Neuronal stem cell (in vitro differentiated cells): ENCODE measurements at regions not wholly inside any gene's neighbourhood (a gene's known extent, or its start where the extent isn't known, plus 50 kb on each side); places are given as distances from the start of the nearest gene placed in this dataset.

ENCODE experiments used
- DNase-seq: peaks from one replicate; pipeline ENCODE4 v3.0.0-alpha.2; 2013; ENCODE audit warnings: low spot score
- H2AFZ ChIP-seq: one replicate; pipeline ENCODE4 v1.6.1; 2013; ENCODE audit warnings: mild to moderate bottlenecking, low read length, inconsistent platforms
- H2AK5ac ChIP-seq: 2 replicates; pipeline ENCODE4 v1.6.1; 2013; ENCODE audit warnings: low read depth, mild to moderate bottlenecking, inconsistent platforms, low read length, moderate library complexity, mixed read lengths
- H2BK120ac ChIP-seq: 2 replicates; pipeline ENCODE4 v1.6.1; 2013; ENCODE audit warnings: low read depth, mild to moderate bottlenecking, inconsistent platforms, low read length, moderate library complexity, mixed read lengths
- H2BK12ac ChIP-seq: one replicate; pipeline ENCODE4 v1.6.1; 2013; ENCODE audit warnings: low read length, inconsistent platforms
- H2BK15ac ChIP-seq: 2 replicates; pipeline ENCODE4 v1.6.1; 2013; ENCODE audit warnings: mild to moderate bottlenecking, low read length, inconsistent platforms, mixed read lengths
- H2BK5ac ChIP-seq: one replicate; pipeline ENCODE4 v1.6.1; 2013; ENCODE audit warnings: inconsistent platforms, mild to moderate bottlenecking, low read length, moderate library complexity
- H3K14ac ChIP-seq: one replicate; pipeline ENCODE4 v1.6.1; 2013; ENCODE audit warnings: low read length, inconsistent platforms
- H3K18ac ChIP-seq: 2 replicates; pipeline ENCODE4 v1.6.1; 2013; ENCODE audit warnings: low read length, inconsistent platforms
- H3K23ac ChIP-seq: 2 replicates; pipeline ENCODE4 v1.6.1; 2013; ENCODE audit warnings: low read depth, mild to moderate bottlenecking, mixed read lengths, low read length, inconsistent platforms; ENCODE audit not compliant: poor library complexity
- H3K27ac ChIP-seq: replicated peaks from 3 replicates; pipeline ENCODE4 v1.5.1; 2013; ENCODE audit warnings: low read length, inconsistent platforms
- H3K27me3 ChIP-seq, 3 experiments: 2 replicates each; pipeline ENCODE4 v1.6.1; 2013; ENCODE audit warnings: low read length in 3 of 3, mild to moderate bottlenecking in 2 of 3, inconsistent platforms in 1 of 3, low read depth in 1 of 3, mixed read lengths in 1 of 3, moderate library complexity in 1 of 3; ENCODE audit not compliant: control insufficient read depth in 3 of 3, insufficient read depth in 3 of 3
- H3K36me3 ChIP-seq, 2 donors: replicated peaks in 1 of 2; 2 replicates each; pipeline ENCODE4 v1.6.1; 2013; ENCODE audit warnings: low read length in 2 of 2; ENCODE audit not compliant: control insufficient read depth in 2 of 2, insufficient read depth in 2 of 2
- H3K4ac ChIP-seq: 2 replicates; pipeline ENCODE4 v1.6.1; 2013; ENCODE audit warnings: inconsistent platforms, mild to moderate bottlenecking, low read length, moderate library complexity
- H3K4me1 ChIP-seq, 2 donors: 1 replicate in 1 of 2; 2 replicates in 1 of 2; pipeline ENCODE4 v1.6.1; 2013; ENCODE audit warnings: low read length in 2 of 2, low read depth in 1 of 2; ENCODE audit not compliant: control insufficient read depth in 2 of 2, insufficient read depth in 1 of 2
- H3K4me2 ChIP-seq: one replicate; pipeline ENCODE4 v1.6.1; 2013; ENCODE audit warnings: mild to moderate bottlenecking, low read length, inconsistent platforms; ENCODE audit not compliant: insufficient read depth, poor library complexity, severe bottlenecking
- H3K4me3 ChIP-seq, 2 donors: 2 replicates each; pipeline ENCODE4 v1.5.1; 2013; ENCODE audit warnings: low read length in 2 of 2, mild to moderate bottlenecking in 2 of 2, inconsistent platforms in 1 of 2, moderate library complexity in 1 of 2
- H3K79me1 ChIP-seq: one replicate; pipeline ENCODE4 v1.6.1; 2013; ENCODE audit warnings: low read depth, mild to moderate bottlenecking, inconsistent platforms, low read length, moderate library complexity
- H3K9ac ChIP-seq: one replicate; pipeline ENCODE4 v1.6.1; 2013; ENCODE audit warnings: mild to moderate bottlenecking, low read depth, low read length, inconsistent platforms; ENCODE audit not compliant: poor library complexity
- H3K9me3 ChIP-seq, 2 donors: replicated peaks in 1 of 2; 2 replicates each; pipeline versions ENCODE3 to v1.6.1; 2013; ENCODE audit warnings: low read length in 2 of 2, mild to moderate bottlenecking in 2 of 2, inconsistent platforms in 1 of 2, low read depth in 1 of 2, mixed read lengths in 1 of 2, moderate library complexity in 1 of 2; ENCODE audit not compliant: control insufficient read depth in 2 of 2, insufficient read depth in 1 of 2
- H4K8ac ChIP-seq: one replicate; pipeline ENCODE4 v1.6.1; 2013; ENCODE audit warnings: low read depth, mild to moderate bottlenecking, inconsistent platforms, low read length, moderate library complexity
- H4K91ac ChIP-seq: one replicate; pipeline ENCODE4 v1.6.1; 2013; ENCODE audit warnings: low read length, low read depth, mild to moderate bottlenecking, inconsistent platforms; ENCODE audit not compliant: poor library complexity
- WGBS, 2 donors: extraction: QIAGEN DNeasy Blood & Tissue Kit; methylation state at CpG; one replicate each; pipeline ENCODE4 v1.1.7; 2013; ENCODE audit warnings: missing lambda C conversion rate in 2 of 2, mixed read lengths in 1 of 2; ENCODE audit not compliant: insufficient read length in 2 of 2, insufficient replicate concordance in 1 of 2; ENCODE audit errors: extremely low coverage in 2 of 2; 5-methylcytosine and 5-hydroxymethylcytosine counted together

- Histone ChIP-seq H3K4me3 (no peak overlapping the region), H3K4me1 (no peaks in the 10 kb centered on the region), H3K23ac (no peak overlapping the region), H3K4ac (no peak overlapping the region), H3K4me2 (no peak overlapping the region), H4K91ac (no peak overlapping the region), H2AK5ac (no peak overlapping the region), H2BK15ac (no peak overlapping the region), H3K36me3 (no peaks in the 10 kb centered on the region), H3K9ac (no peak overlapping the region), H3K27me3 (no peaks in the 10 kb centered on the region), H3K27ac (no peak overlapping the region), H2BK12ac (no peak overlapping the region), H2AFZ (no peak overlapping the region), H2BK5ac (no peak overlapping the region), H2BK120ac (no peak overlapping the region), H3K14ac (no peak overlapping the region), H3K79me1 (no peaks in the 10 kb centered on the region), H3K9me3 (no peaks in the 10 kb centered on the region), H3K18ac (no peak overlapping the region), H4K8ac (no peak overlapping the region)
- DNase-seq = no peak
- WGBS, 2 donors = no CpG with 5 or more reads among the region's 2 CpGs
Observed at GRCh38 chr5:53358794-53359193, 121.6 kb upstream of the FST start.

GRCh38 chr5:53359916-53360517 lies 120.4 kb upstream of the FST start:
- no CpG with 5 or more reads among the region's 4 CpGs for WGBS, 2 donors
- H4K8ac ChIP-seq = no peak overlapping the region

GRCh38 chr5:53360811-53361210 lies 119.6 kb upstream of the FST start:
- no peak overlapping the region for H2BK15ac ChIP-seq
- no peak overlapping the region for H3K14ac ChIP-seq
- no peak overlapping the region for H3K4ac ChIP-seq
- H3K4me1 ChIP-seq = no peaks in the 10 kb centered on the region
- H2BK12ac ChIP-seq = no peak overlapping the region
- no peaks in the 10 kb centered on the region for H3K79me1 ChIP-seq
- H3K9me3 ChIP-seq = no peaks in the 10 kb centered on the region
- no peaks in the 10 kb centered on the region for H3K27me3 ChIP-seq
- H3K27ac ChIP-seq = no peak overlapping the region
- H3K4me2 ChIP-seq = no peak overlapping the region
- H2BK5ac ChIP-seq = no peak overlapping the region
- no peaks in the 10 kb centered on the region for H3K36me3 ChIP-seq
- no peak overlapping the region for H3K9ac ChIP-seq
- no peak overlapping the region for H3K18ac ChIP-seq
- no peak overlapping the region for H3K23ac ChIP-seq
- no peak overlapping the region for H2AK5ac ChIP-seq
- no peak overlapping the region for H4K8ac ChIP-seq
- H3K4me3 ChIP-seq = no peak overlapping the region
- no peak overlapping the region for H4K91ac ChIP-seq
- no peak overlapping the region for H2AFZ ChIP-seq
- DNase-seq = no peak
- H2BK120ac ChIP-seq = no peak overlapping the region

More at GRCh38 chr5:53359916-53360517, 120.4 kb upstream of the FST start:
- Histone ChIP-seq H2AFZ (no peak overlapping the region), H3K23ac (no peak overlapping the region), H3K36me3 (no peaks in the 10 kb centered on the region), H3K27me3 (no peaks in the 10 kb centered on the region), H2BK5ac (no peak overlapping the region), H3K4me2 (no peak overlapping the region), H3K9ac (no peak overlapping the region), H3K9me3 (no peaks in the 10 kb centered on the region), H3K18ac (no peak overlapping the region), H3K14ac (no peak overlapping the region), H3K4me1 (no peaks in the 10 kb centered on the region), H2AK5ac (no peak overlapping the region), H3K27ac (no peak overlapping the region), H2BK15ac (no peak overlapping the region), H2BK12ac (no peak overlapping the region), H3K4ac (no peak overlapping the region), H4K91ac (no peak overlapping the region), H3K4me3 (no peak overlapping the region), H3K79me1 (no peaks in the 10 kb centered on the region), H2BK120ac (no peak overlapping the region)
- no peak for DNase-seq

DNA sequence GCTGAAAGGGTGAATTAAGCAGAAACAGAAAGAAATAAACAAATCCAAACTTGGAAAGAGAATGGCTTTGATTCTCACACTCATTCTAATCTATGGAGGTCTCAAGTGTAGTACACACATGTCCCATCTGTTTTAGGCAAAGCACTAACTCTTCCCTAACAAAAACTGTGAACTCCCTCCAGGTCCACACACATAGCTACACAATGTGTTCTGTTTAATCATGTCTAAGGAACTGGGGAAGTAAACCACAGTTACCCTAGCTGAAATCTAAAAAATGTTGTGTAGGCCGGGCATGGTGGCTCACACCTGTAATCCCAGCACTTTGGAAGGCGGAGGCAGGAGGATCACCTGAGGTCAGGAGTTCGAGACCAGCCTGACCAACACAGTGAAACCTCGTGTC lies 118.7 kb upstream of the FST start:
- no peak overlapping the region for H2BK120ac ChIP-seq
- H3K27ac ChIP-seq = no peak overlapping the region
- H3K4me2 ChIP-seq = no peak overlapping the region
- no peaks in the 10 kb centered on the region for H3K79me1 ChIP-seq
- H3K4ac ChIP-seq = no peak overlapping the region
- DNase-seq = no peak
- H3K9ac ChIP-seq = no peak overlapping the region
- no peaks in the 10 kb centered on the region for H3K36me3 ChIP-seq
- H3K18ac ChIP-seq = no peak overlapping the region
- WGBS, 2 donors = no CpG with 5 or more reads among the region's 4 CpGs
- H3K14ac ChIP-seq = no peak overlapping the region
- H2AK5ac ChIP-seq = no peak overlapping the region
- no peak overlapping the region for H2AFZ ChIP-seq
- H2BK5ac ChIP-seq = no peak overlapping the region
- no peak overlapping the region for H2BK15ac ChIP-seq
- H2BK12ac ChIP-seq = no peak overlapping the region
- no peak overlapping the region for H3K4me3 ChIP-seq
- no peak overlapping the region for H4K8ac ChIP-seq
- no peaks in the 10 kb centered on the region for H3K9me3 ChIP-seq
- H3K4me1 ChIP-seq = no peaks in the 10 kb centered on the region
- no peak overlapping the region for H3K23ac ChIP-seq
- no peaks in the 10 kb centered on the region for H3K27me3 ChIP-seq
- no peak overlapping the region for H4K91ac ChIP-seq
